ENCODE measurements at regions not wholly inside any gene's neighbourhood (a gene's known extent, or its start where the extent isn't known, plus 50 kb on each side); places are given as distances from the start of the nearest gene placed in this dataset.

DNA sequence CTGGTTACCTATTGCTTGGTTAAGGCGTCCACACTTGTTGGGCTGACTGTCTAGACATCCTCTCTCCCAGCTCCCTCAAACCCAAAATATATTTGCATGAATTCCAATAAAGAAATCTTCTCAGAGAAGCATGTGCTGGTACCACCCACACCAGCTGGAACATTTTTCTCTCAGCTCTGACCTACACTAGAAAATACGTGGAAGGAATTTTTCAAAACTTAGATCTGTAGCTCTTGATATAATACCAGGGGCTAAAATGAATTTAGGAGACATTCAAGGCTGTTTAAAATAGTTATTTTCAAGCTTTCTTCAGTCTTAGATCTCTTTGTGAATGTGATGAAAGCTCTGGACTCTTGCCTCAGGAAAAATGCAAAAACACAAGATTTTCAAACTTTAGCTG lies 590.4 kb downstream of the PDCD6IP start:
- TF ChIP-seq, protein P1, sequence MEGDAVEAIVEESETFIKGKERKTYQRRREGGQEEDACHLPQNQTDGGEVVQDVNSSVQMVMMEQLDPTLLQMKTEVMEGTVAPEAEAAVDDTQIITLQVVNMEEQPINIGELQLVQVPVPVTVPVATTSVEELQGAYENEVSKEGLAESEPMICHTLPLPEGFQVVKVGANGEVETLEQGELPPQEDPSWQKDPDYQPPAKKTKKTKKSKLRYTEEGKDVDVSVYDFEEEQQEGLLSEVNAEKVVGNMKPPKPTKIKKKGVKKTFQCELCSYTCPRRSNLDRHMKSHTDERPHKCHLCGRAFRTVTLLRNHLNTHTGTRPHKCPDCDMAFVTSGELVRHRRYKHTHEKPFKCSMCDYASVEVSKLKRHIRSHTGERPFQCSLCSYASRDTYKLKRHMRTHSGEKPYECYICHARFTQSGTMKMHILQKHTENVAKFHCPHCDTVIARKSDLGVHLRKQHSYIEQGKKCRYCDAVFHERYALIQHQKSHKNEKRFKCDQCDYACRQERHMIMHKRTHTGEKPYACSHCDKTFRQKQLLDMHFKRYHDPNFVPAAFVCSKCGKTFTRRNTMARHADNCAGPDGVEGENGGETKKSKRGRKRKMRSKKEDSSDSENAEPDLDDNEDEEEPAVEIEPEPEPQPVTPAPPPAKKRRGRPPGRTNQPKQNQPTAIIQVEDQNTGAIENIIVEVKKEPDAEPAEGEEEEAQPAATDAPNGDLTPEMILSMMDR (IDR thresholded peaks at IDR 0.05; ENCODE audit: poor library complexity, severe bottlenecking): no peak
- TF ChIP-seq EP300 (conservative IDR thresholded peaks at IDR 0.05; ENCODE audit: poor library complexity, severe bottlenecking): no peak

Measured in neural cell (in vitro differentiated cells).